ENCODE measurements at regions not wholly inside any gene's neighbourhood (a gene's known extent, or its start where the extent isn't known, plus 50 kb on each side); places are given as distances from the start of the nearest gene placed in this dataset.
"Not testable (repeated sequence)": the region's sequence is repeated elsewhere in the genome, so short reads cannot be mapped to it uniquely, and the experiment has no call there.

DNA sequence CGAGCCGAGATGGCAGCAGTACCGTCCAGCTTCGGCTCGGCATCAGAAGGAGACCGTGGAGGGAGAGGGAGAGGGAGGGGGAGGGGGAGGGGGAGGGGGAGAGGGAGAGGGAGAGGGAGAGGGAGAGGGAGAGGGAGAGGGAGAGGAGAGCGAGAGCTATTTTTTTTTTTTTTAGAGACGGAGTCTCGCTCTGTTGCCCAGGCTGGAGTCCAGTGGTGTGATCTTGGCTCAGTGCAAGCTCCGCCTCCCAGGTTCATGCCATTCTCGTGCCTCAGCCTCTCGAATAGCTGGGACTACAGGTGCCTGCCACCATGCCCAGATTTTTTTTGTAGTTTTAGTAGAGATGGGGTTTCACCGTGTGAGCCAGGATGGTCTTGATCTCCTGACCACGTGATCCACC lies 106.1 kb upstream of the EEF2KMT start:
- TF ChIP-seq ISL1 (CRISPR knock-in tag; IDR thresholded peaks at IDR 0.05); SNAI2 (CRISPR knock-in tag; IDR thresholded peaks at IDR 0.05); BACH2 (CRISPR knock-in tag; IDR thresholded peaks at IDR 0.05; ENCODE audit: borderline replicate concordance): not testable (repeated sequence)
- TF ChIP-seq, protein P1, sequence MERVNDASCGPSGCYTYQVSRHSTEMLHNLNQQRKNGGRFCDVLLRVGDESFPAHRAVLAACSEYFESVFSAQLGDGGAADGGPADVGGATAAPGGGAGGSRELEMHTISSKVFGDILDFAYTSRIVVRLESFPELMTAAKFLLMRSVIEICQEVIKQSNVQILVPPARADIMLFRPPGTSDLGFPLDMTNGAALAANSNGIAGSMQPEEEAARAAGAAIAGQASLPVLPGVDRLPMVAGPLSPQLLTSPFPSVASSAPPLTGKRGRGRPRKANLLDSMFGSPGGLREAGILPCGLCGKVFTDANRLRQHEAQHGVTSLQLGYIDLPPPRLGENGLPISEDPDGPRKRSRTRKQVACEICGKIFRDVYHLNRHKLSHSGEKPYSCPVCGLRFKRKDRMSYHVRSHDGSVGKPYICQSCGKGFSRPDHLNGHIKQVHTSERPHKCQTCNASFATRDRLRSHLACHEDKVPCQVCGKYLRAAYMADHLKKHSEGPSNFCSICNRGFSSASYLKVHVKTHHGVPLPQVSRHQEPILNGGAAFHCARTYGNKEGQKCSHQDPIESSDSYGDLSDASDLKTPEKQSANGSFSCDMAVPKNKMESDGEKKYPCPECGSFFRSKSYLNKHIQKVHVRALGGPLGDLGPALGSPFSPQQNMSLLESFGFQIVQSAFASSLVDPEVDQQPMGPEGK (CRISPR knock-in tag; IDR thresholded peaks at IDR 0.05; ENCODE audit: borderline replicate concordance) = not testable (repeated sequence)
- TF ChIP-seq, protein P2, sequence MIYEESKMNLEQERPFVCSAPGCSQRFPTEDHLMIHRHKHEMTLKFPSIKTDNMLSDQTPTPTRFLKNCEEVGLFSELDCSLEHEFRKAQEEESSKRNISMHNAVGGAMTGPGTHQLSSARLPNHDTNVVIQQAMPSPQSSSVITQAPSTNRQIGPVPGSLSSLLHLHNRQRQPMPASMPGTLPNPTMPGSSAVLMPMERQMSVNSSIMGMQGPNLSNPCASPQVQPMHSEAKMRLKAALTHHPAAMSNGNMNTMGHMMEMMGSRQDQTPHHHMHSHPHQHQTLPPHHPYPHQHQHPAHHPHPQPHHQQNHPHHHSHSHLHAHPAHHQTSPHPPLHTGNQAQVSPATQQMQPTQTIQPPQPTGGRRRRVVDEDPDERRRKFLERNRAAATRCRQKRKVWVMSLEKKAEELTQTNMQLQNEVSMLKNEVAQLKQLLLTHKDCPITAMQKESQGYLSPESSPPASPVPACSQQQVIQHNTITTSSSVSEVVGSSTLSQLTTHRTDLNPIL (CRISPR knock-in tag; IDR thresholded peaks at IDR 0.05; ENCODE audit: low read depth) = not testable (repeated sequence)

All from SK-N-SH treated with all-trans-retinoic acid at 6 μM for 48 hours (cell line).